Lower lobe of right lung (tissue), 2 donors: ENCODE measurements at regions not wholly inside any gene's neighbourhood (a gene's known extent, or its start where the extent isn't known, plus 50 kb on each side); places are given as distances from the start of the nearest gene placed in this dataset.

Experiments used
- ATAC-seq, 2 donors: fragments of 200-7000 bp; cut with Tn5 transposase; one replicate each; pipeline ENCODE4 v1.9.1; 2020 to 2022; ENCODE audit warnings: mild to moderate bottlenecking in 2 of 2, moderate library complexity in 2 of 2
- DNase-seq: peaks from one replicate; pipeline ENCODE4 v3.0.0-alpha.2; 2020
- H3K27ac ChIP-seq: fragments of 200-600 bp; one replicate; pipeline ENCODE4 v1.8.0; 2022
- H3K27me3 ChIP-seq: fragments of 200-600 bp; one replicate; pipeline ENCODE4 v1.8.0; 2022; ENCODE audit warnings: low read depth
- H3K36me3 ChIP-seq: fragments of 200-600 bp; one replicate; pipeline ENCODE4 v1.8.0; 2022; ENCODE audit warnings: mild to moderate bottlenecking
- H3K4me1 ChIP-seq: fragments of 200-600 bp; one replicate; pipeline ENCODE4 v1.8.0; 2022
- H3K4me3 ChIP-seq: fragments of 200-600 bp; one replicate; pipeline ENCODE4 v1.8.0; 2022; ENCODE audit warnings: mild to moderate bottlenecking
- H3K9me3 ChIP-seq: fragments of 200-600 bp; one replicate; pipeline ENCODE4 v1.8.0; 2022
- CTCF ChIP-seq: fragments of 200-600 bp; IDR thresholded peaks from one replicate; pipeline ENCODE4 v1.8.0; 2022; ENCODE audit warnings: antibody characterized with exemption, mild to moderate bottlenecking
- intact Hi-C: fragments of 100-400 bp; cut with DNase I; formaldehyde crosslinking; loops from one replicate; pipeline ENCODE4 v1.11.0; 2022
- donor health status: DM: no; HTN: yes; CAD: no; lungs with severe emphysema.

DNA sequence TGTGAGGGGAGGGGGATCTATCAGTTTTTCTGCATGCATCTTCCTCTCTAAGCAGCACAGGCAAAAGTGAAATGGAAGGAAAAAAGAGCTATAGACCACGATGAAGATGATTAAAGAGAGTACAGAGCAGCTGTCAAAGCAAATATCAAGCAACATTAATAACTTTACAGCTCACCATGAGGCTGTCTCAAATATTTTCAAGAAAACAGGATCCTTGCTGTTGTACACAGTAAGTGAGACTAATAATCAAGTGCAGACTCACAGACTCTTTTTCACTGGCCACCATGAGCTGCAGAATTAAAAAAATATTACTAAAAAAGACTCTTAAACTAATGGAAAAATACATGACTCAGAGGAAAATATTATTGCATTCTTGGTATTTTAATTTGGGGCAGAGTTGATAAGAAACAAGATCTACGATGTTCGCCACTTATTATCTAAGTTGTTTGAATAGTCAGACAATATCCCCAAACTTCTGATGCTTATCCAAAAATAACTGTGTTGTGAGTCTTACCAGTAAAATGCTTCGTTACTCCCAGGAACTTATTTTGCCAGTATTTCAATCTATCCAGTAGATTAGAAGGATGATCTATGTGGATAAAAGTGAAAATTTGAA lies 817.5 kb upstream of the ALCAM start:
- no peak overlapping the region for H3K4me3 ChIP-seq
- ATAC-seq, result no peak
- H3K27ac ChIP-seq, result no peak overlapping the region
- no peaks in the 10 kb centered on the region for H3K36me3 ChIP-seq
- no peaks in the 10 kb centered on the region for H3K4me1 ChIP-seq
- TF ChIP-seq CTCF, result no peak
- no peak for DNase-seq
- no peaks in the 10 kb centered on the region for H3K9me3 ChIP-seq
- intact Hi-C loops, result no loop called here
- H3K27me3 ChIP-seq, result no peaks in the 10 kb centered on the region

GRCh38 chr3:104553121-104553520 lies 813.6 kb upstream of the ALCAM start:
- H3K27me3 ChIP-seq, result no peaks in the 10 kb centered on the region
- no peak overlapping the region for H3K27ac ChIP-seq
- no peaks in the 10 kb centered on the region for H3K9me3 ChIP-seq
- intact Hi-C loops, result no loop called here
- no peak overlapping the region for H3K4me3 ChIP-seq
- no peak for ATAC-seq
- no peak for TF ChIP-seq CTCF
- no peak for DNase-seq
- no peaks in the 10 kb centered on the region for H3K4me1 ChIP-seq
- H3K36me3 ChIP-seq, result no peaks in the 10 kb centered on the region

DNA sequence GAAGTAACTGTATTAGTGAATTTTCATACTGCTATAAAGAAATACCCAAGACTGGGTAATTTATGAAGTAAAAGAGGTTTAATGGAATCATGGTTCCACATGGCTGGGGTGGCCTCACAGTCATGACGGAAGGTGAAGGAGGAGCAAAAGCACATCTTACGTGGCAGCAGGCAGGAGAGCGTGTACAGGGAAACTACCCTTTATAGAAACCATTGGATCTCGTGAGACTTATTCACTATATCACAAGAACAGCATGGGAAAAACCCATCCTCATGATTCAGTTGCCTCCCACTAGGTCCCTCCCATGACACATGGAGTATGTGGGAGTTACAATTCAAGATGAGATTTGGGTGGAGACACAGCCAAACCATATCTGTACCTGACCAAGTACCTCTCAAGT lies 812.3 kb upstream of the ALCAM start:
- no peaks in the 10 kb centered on the region for H3K4me1 ChIP-seq
- H3K9me3 ChIP-seq, result no peaks in the 10 kb centered on the region
- no peaks in the 10 kb centered on the region for H3K36me3 ChIP-seq
- no peak overlapping the region for H3K27ac ChIP-seq
- H3K4me3 ChIP-seq, result no peak overlapping the region
- TF ChIP-seq CTCF, result no peak
- no peak for DNase-seq
- no peaks in the 10 kb centered on the region for H3K27me3 ChIP-seq
- intact Hi-C loops, result no loop called here
- no peak for ATAC-seq

DNA sequence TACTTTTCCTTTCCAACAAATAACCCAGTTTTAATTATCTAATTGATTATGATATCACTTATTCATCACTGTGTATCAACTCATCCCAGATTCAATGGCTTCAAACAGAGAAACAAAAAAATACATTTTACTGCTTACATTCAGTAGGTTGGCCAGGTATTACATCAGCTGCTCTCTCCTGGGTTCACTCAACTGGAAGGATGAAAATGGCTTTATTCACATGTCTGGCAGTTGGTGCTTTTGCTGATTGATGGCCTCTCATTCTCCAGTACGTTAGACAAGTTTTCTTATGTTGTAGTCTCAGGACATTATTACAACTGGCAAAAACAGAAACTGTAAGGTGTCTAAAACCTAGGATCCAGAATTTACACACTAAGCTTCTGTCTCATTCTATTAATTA lies 811.0 kb upstream of the ALCAM start:
- no peaks in the 10 kb centered on the region for H3K27me3 ChIP-seq
- no peak overlapping the region for H3K27ac ChIP-seq
- H3K9me3 ChIP-seq, result no peaks in the 10 kb centered on the region
- no peak overlapping the region for H3K4me3 ChIP-seq
- no peaks in the 10 kb centered on the region for H3K36me3 ChIP-seq
- ATAC-seq (no peak), DNase-seq (no peak)
- intact Hi-C loops, result no loop called here
- H3K4me1 ChIP-seq, result no peaks in the 10 kb centered on the region
- TF ChIP-seq CTCF, result no peak

DNA sequence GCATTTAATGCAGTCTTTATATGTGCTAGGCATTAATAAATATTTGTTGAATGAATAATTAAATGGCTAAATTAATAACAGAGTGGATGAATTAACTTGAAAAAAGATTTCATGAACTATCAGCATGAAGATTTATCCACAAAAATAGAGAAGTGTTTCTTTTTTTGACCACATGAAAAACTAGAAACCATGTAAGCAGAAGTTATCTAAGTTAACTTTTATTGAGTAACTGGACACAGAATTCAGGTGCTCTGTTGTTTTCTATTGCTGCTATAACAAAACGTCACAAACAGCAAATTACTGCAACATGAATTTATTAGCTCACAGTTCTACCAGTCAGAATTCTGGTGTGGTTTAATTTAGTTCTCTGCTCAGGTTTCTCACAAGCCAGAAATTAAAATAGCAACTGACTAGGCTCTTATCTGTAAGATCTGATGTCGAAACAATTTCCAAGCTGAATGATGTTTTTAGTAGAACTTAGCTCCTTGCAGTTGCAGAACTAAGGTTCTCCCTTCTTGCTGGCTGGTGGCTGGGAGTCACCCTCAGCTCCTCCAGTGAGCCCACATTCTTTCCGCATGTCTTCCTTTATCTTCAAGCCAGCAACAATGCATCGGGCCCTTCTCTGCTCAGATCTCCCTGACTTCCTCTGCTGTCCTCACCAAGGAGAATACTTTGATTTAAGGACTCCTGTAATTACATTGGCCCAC lies 810.2 kb upstream of the ALCAM start:
- H3K27me3 ChIP-seq, result no peaks in the 10 kb centered on the region
- intact Hi-C loops, result no loop called here
- ATAC-seq, result no peak
- no peak for DNase-seq
- H3K4me1 ChIP-seq, result no peaks in the 10 kb centered on the region
- no peak overlapping the region for H3K4me3 ChIP-seq
- no peak for TF ChIP-seq CTCF
- H3K27ac ChIP-seq, result no peak overlapping the region
- no peaks in the 10 kb centered on the region for H3K9me3 ChIP-seq
- no peaks in the 10 kb centered on the region for H3K36me3 ChIP-seq
